Suprapubic skin (tissue), 4 donors: ENCODE measurements at regions not wholly inside any gene's neighbourhood (a gene's known extent, or its start where the extent isn't known, plus 50 kb on each side); places are given as distances from the start of the nearest gene placed in this dataset.

Experiments
- DNase-seq, 2 donors: peaks; one replicate each; pipeline ENCODE4 v3.0.0-alpha.2; 2019; ENCODE audit warnings: low spot score in 2 of 2
- H3K27ac ChIP-seq: fragments of 200-600 bp; sonication (generic); one replicate; pipeline ENCODE4 v1.5.1; 2019
- H3K27me3 ChIP-seq: fragments of 200-600 bp; sonication (generic); one replicate; pipeline ENCODE4 v1.5.1; 2019
- H3K36me3 ChIP-seq: fragments of 200-600 bp; sonication (generic); one replicate; pipeline ENCODE4 v1.5.1; 2019
- H3K4me1 ChIP-seq: fragments of 200-600 bp; sonication (generic); one replicate; pipeline ENCODE4 v1.5.1; 2019
- H3K4me3 ChIP-seq: fragments of 200-600 bp; sonication (generic); one replicate; pipeline ENCODE4 v1.5.1; 2019; ENCODE audit warnings: mild to moderate bottlenecking
- H3K9me3 ChIP-seq: fragments of 200-600 bp; sonication (generic); one replicate; pipeline ENCODE4 v1.5.1; 2019
- EP300 ChIP-seq: sonication (generic); formaldehyde crosslinking; IDR thresholded peaks from one replicate; pipeline ENCODE4 v1.6.1; 2017; ENCODE audit warnings: antibody characterized with exemption
- POLR2A ChIP-seq, 2 donors: fragments of 450-650 bp; IDR thresholded peaks; one replicate each; pipeline ENCODE4 v1.6.1; 2017; ENCODE audit warnings: antibody characterized with exemption in 2 of 2, mild to moderate bottlenecking in 2 of 2, moderate library complexity in 2 of 2
- POLR2AphosphoS5 ChIP-seq, 3 donors: sonication (generic); formaldehyde crosslinking; IDR thresholded peaks; one replicate each; pipeline ENCODE4 v1.6.1; 2017; ENCODE audit warnings: antibody characterized with exemption in 3 of 3
- WGBS: methylation state at CpG from one replicate; pipeline ENCODE4 v1.1.5; 2018; 5-methylcytosine and 5-hydroxymethylcytosine counted together
- TF ChIP-seq, protein P1 (sequence below), 2 donors: fragments of 200-600 bp in 1 of 2; fragments of 450-650 bp in 1 of 2; sonication (generic) in 1 of 2; IDR thresholded peaks; one replicate each; pipeline ENCODE4 v1.5.1; 2016 to 2019; ENCODE audit warnings: antibody characterized with exemption in 2 of 2, mild to moderate bottlenecking in 1 of 2, moderate library complexity in 1 of 2

DNA sequence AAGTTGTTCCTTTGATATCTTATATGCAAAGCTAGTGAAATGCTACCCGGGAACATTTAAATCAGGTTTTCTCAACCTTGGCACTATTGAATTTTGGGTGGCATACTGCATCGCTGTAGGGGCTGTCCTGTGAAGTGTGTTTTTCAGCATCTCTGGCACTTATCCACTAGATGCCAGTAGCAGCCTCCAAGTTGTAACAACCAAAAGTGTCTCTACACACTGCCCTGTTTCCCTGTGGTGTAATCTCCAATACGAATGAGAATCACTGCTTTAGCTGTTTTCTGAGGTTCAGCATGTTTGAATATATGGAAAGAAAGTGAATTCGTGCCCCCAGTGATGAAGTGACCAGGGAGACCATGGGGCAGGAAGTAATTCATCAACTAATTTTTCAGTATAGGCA lies 551.6 kb upstream of the PRKX start:
- Histone ChIP-seq H3K36me3 (no peaks in the 10 kb centered on the region), H3K4me3 (no peak overlapping the region), H3K9me3 (no peaks in the 10 kb centered on the region), H3K27me3 (no peaks in the 10 kb centered on the region), H3K4me1 (no peaks in the 10 kb centered on the region), H3K27ac (no peak overlapping the region)
- 73% methylated on average over 4 of the region's 4 CpGs for WGBS
- DNase-seq = no peak
- no peak for TF ChIP-seq EP300
- TF ChIP-seq, protein P1, sequence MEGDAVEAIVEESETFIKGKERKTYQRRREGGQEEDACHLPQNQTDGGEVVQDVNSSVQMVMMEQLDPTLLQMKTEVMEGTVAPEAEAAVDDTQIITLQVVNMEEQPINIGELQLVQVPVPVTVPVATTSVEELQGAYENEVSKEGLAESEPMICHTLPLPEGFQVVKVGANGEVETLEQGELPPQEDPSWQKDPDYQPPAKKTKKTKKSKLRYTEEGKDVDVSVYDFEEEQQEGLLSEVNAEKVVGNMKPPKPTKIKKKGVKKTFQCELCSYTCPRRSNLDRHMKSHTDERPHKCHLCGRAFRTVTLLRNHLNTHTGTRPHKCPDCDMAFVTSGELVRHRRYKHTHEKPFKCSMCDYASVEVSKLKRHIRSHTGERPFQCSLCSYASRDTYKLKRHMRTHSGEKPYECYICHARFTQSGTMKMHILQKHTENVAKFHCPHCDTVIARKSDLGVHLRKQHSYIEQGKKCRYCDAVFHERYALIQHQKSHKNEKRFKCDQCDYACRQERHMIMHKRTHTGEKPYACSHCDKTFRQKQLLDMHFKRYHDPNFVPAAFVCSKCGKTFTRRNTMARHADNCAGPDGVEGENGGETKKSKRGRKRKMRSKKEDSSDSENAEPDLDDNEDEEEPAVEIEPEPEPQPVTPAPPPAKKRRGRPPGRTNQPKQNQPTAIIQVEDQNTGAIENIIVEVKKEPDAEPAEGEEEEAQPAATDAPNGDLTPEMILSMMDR (IDR thresholded peaks at IDR 0.05) = no peak
- TF ChIP-seq POLR2A (IDR thresholded peaks at IDR 0.05) = no peak

DNA sequence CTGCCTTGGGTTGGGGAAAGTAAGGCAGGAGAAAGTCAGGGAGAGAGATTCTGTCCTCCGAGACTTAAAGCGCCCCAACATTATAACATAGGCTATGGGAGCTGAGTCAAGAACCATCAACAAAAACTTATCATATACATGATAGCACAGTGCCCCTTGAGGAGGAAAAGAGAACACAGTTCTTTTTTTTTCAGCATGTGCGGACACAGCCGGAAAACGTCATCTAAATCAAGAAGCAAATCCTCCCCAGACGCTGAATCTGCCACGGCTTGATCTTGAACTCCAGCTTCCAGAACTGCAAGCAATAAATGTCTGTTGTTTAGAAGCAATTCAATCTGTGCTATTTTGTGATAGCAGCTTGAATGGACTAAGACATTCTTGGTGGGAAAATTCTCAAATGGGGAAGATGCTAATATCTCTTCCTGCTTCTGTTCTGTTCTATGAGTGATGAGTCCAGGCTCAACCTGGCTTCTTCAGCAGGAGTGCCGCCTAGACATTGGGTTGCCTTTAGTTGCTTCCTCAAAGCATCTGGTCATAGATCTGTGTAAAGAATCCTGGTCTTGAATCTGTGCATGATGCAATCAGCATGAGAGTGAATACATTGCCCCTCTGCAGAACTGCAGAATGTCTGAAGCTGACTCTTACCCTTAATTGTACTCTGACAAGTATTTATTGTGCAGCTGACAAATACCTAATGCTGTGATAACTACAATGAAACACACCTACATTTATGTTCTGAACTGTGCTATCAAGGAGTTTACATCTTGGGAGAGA lies 549.8 kb upstream of the PRKX start:
- DNase-seq = no peak

DNA sequence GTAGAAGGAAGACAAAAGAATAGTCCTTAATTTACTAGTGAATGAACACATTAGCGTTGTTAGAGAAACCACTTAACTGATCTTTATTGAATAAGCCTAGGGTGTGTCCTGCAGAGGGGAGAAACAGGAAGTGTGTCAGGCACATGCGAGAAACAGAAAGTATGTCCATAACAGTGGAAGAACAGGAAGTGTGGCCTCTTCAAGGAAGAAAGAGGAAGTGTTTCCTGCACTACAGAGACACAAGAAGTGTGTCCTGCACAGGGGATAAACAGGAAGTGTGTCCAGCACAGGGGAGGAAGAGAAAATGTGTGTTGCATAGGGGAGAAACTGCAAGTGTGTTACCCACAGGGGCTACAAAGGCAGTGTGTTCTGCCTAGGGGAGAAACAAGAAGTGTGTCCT lies 539.6 kb upstream of the PRKX start:
- no peak for TF ChIP-seq POLR2AphosphoS5 (IDR thresholded peaks at IDR 0.05)
- TF ChIP-seq, protein P1 (IDR thresholded peaks at IDR 0.05) = no peak
- no peak for TF ChIP-seq EP300
- TF ChIP-seq POLR2A (IDR thresholded peaks at IDR 0.05) = no peak
- Histone ChIP-seq H3K9me3 (no peaks in the 10 kb centered on the region), H3K27ac (no peak overlapping the region), H3K4me3 (no peak overlapping the region), H3K4me1 (no peaks in the 10 kb centered on the region), H3K27me3 (no peaks in the 10 kb centered on the region), H3K36me3 (no peaks in the 10 kb centered on the region)
- no peak for DNase-seq
- 49% methylated on average over 2 of the region's 2 CpGs for WGBS

More for the DNA sequence above, 549.8 kb upstream of the PRKX start:
- TF ChIP-seq POLR2AphosphoS5 (IDR thresholded peaks at IDR 0.05) (no peak), EP300 (no peak)
- TF ChIP-seq, protein P1 (IDR thresholded peaks at IDR 0.05) = no peak
- H3K4me1 ChIP-seq = no peaks in the 10 kb centered on the region
- no peak overlapping the region for H3K4me3 ChIP-seq
- no peaks in the 10 kb centered on the region for H3K27me3 ChIP-seq
- no peaks in the 10 kb centered on the region for H3K36me3 ChIP-seq
- no peaks in the 10 kb centered on the region for H3K9me3 ChIP-seq
- no peak overlapping the region for H3K27ac ChIP-seq
- WGBS = 35% methylated on average over 8 of the region's 8 CpGs

DNA sequence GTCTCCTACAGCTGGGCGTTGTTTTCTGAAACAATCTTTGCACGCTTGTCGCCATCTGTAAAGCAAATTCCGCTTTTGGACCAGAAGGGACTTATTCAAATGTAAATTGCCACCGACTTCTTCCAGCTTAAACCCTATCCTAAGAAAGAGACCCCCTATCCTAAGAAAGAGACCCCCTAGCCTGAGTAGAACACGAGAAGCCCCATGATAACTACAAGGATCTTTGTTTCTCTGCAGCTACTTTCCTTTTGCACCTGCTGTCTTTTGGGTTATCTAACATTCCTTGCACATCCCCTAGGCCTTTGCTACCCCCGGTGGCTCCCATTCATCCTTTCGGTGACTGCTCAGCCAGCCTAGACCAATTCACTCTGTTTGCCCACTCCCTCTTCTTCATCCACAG lies 536.0 kb upstream of the PRKX start:
- no peak for DNase-seq
- Histone ChIP-seq H3K4me1 (no peaks in the 10 kb centered on the region), H3K9me3 (no peaks in the 10 kb centered on the region), H3K36me3 (no peaks in the 10 kb centered on the region), H3K27ac (no peak overlapping the region), H3K4me3 (no peak overlapping the region), H3K27me3 (no peaks in the 10 kb centered on the region)
- TF ChIP-seq POLR2AphosphoS5 (IDR thresholded peaks at IDR 0.05) = no peak
- TF ChIP-seq, protein P1 (IDR thresholded peaks at IDR 0.05) = no peak
- WGBS = 68% methylated on average over 8 of the region's 8 CpGs

DNA sequence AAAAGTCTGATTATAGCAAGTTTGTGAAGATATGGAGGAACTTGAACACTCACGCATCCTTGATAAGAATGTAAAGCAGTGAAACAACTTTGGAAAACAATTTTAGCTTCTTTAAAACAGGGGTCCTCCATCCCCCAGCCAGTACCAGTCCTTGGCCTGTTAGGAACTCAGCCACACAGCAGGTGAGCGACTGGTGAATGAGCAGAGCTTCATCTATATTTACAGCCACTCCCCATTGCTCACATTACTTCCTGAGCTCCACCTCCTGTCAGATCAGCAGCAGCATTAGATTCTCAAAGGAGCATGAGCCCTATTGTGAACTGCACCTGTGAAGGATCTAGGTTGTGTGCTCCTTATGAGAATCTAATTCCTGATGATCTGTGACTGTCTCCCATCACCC lies 530.3 kb upstream of the PRKX start:
- Histone ChIP-seq H3K36me3 (no peaks in the 10 kb centered on the region), H3K4me1 (no peaks in the 10 kb centered on the region), H3K27me3 (no peaks in the 10 kb centered on the region), H3K27ac (no peak overlapping the region), H3K4me3 (no peak overlapping the region), H3K9me3 (no peaks in the 10 kb centered on the region)
- WGBS = 86% methylated on average over 2 of the region's 2 CpGs
- TF ChIP-seq EP300 = no peak
- TF ChIP-seq, protein P1 (IDR thresholded peaks at IDR 0.05) = no peak
- TF ChIP-seq POLR2AphosphoS5 (IDR thresholded peaks at IDR 0.05) = no peak
- no peak for TF ChIP-seq POLR2A (IDR thresholded peaks at IDR 0.05)
- no peak for DNase-seq
